SK-N-SH (cell line): ENCODE measurements at regions not wholly inside any gene's neighbourhood (a gene's known extent, or its start where the extent isn't known, plus 50 kb on each side); places are given as distances from the start of the nearest gene placed in this dataset.

ENCODE experiments used
- CTCF ChIA-PET: fragments of 300-600, 350-600 bp; formaldehyde crosslinking; extraction: SDS; loops from one replicate; lab custom pipeline; 2021; lab: Yijun Ruan, JAX
- POLR2A ChIA-PET: fragments of 350-600 bp; sonication (Branson Sonifier 250); formaldehyde crosslinking; extraction: SDS; loops from one replicate; lab custom pipeline; 2020; ENCODE audit warnings: antibody characterized with exemption, inconsistent platforms; lab: Yijun Ruan, JAX
- DNase-seq: peaks from one replicate; pipeline ENCODE4 v3.0.0; 2012
- H2AFZ ChIP-seq: fragments of 200-600 bp; sonication (generic); 2 replicates; pipeline ENCODE4 v1.8.1; 2016; ENCODE audit warnings: antibody characterized with exemption, mild to moderate bottlenecking, low read depth
- H3F3A ChIP-seq: fragments of 200-600 bp; sonication (generic); replicated peaks from 2 replicates; pipeline ENCODE3; 2016; ENCODE audit warnings: antibody characterized with exemption, mild to moderate bottlenecking; ENCODE audit not compliant: insufficient read depth
- H3K27ac ChIP-seq, 2 experiments: fragments of 200-500 bp in 1 of 2; fragments of 200-600 bp in 1 of 2; sonication (Bioruptor generic) in 1 of 2; sonication (generic), shearing (Covaris generic) in 1 of 2; 2 replicates each; pipeline versions ENCODE4 v1.5.1 to v1.6.1; 2014 to 2016; ENCODE audit warnings: low read depth in 2 of 2, inconsistent platforms in 1 of 2, low read length in 1 of 2, mild to moderate bottlenecking in 1 of 2, mixed read lengths in 1 of 2
- H3K27me3 ChIP-seq: fragments of 200-600 bp; sonication (generic), shearing (Covaris generic); 2 replicates; pipeline ENCODE4 v1.6.1; 2016; ENCODE audit warnings: mixed run types; ENCODE audit not compliant: insufficient read depth
- H3K36me3 ChIP-seq, 2 experiments: fragments of 200-500 bp in 1 of 2; fragments of 200-600 bp in 1 of 2; sonication (Bioruptor generic) in 1 of 2; sonication (generic) in 1 of 2; replicated peaks in 1 of 2; 2 replicates each; pipeline versions ENCODE3 to v1.5.1; 2014 to 2016; ENCODE audit warnings: low read length in 1 of 2, mild to moderate bottlenecking in 1 of 2; ENCODE audit not compliant: insufficient read depth in 2 of 2, control insufficient read depth in 1 of 2
- H3K4me1 ChIP-seq, 2 experiments: fragments of 200-500 bp in 1 of 2; fragments of 200-600 bp in 1 of 2; sonication (Bioruptor generic) in 1 of 2; sonication (generic), shearing (Covaris generic) in 1 of 2; 2 replicates each; pipeline versions ENCODE4 v1.5.1 to v1.6.1; 2014 to 2016; ENCODE audit warnings: low read depth in 1 of 2, low read length in 1 of 2, mixed run types in 1 of 2; ENCODE audit not compliant: insufficient read depth in 2 of 2, control insufficient read depth in 1 of 2
- H3K4me2 ChIP-seq: fragments of 200-600 bp; sonication (generic), shearing (Covaris generic); 2 replicates; pipeline ENCODE4 v1.6.1; 2017; ENCODE audit warnings: mixed run types
- H3K4me3 ChIP-seq, 2 experiments: fragments of 200-500 bp in 1 of 2; fragments of 200-600 bp in 1 of 2; sonication (Bioruptor generic) in 1 of 2; sonication (generic), shearing (Covaris generic) in 1 of 2; 2 replicates each; pipeline versions ENCODE4 v1.5.1 to v1.8.1; 2014 to 2016; ENCODE audit warnings: low read depth in 2 of 2, inconsistent platforms in 1 of 2, low read length in 1 of 2, mild to moderate bottlenecking in 1 of 2, mixed read lengths in 1 of 2, moderate library complexity in 1 of 2
- H3K79me2 ChIP-seq: fragments of 200-600 bp; sonication (generic); 2 replicates; pipeline ENCODE4 v1.8.1; 2017; ENCODE audit warnings: mild to moderate bottlenecking; ENCODE audit not compliant: insufficient read depth
- H3K9ac ChIP-seq: fragments of 200-600 bp; sonication (generic); 2 replicates; pipeline ENCODE4 v1.6.1; 2017; ENCODE audit warnings: mixed run types
- H3K9me2 ChIP-seq: fragments of 200-600 bp; sonication (generic); 2 replicates; pipeline ENCODE4 v1.6.1; 2017; ENCODE audit warnings: mixed run types
- H3K9me3 ChIP-seq: fragments of 200-600 bp; sonication (generic); 2 replicates; pipeline ENCODE4 v1.6.1; 2017; ENCODE audit warnings: mixed run types, mild to moderate bottlenecking, moderate library complexity
- H4K20me1 ChIP-seq: fragments of 200-600 bp; sonication (generic); 2 replicates; pipeline ENCODE4 v1.6.1; 2017; ENCODE audit warnings: mild to moderate bottlenecking, mixed run types; ENCODE audit not compliant: insufficient read depth
- EP300 ChIP-seq, 2 experiments: IDR thresholded peaks; 2 replicates each; pipeline versions ENCODE4 v1.4.0 to v1.6.1; 2012; ENCODE audit warnings: borderline replicate concordance in 1 of 2, low read depth in 1 of 2, low read length in 1 of 2
- FOSL2 ChIP-seq: IDR thresholded peaks from 2 replicates; pipeline ENCODE4 v1.4.0; 2012; ENCODE audit warnings: low read depth, mild to moderate bottlenecking, moderate library complexity, borderline replicate concordance
- FOXJ3 ChIP-seq: sonication (generic); formaldehyde crosslinking; IDR thresholded peaks from 2 replicates; pipeline ENCODE4 v1.5.1; 2020; ENCODE audit warnings: mild to moderate bottlenecking, missing genetic modification reagents
- GABPA ChIP-seq: IDR thresholded peaks from 2 replicates; pipeline ENCODE4 v1.4.0; 2012; ENCODE audit warnings: low read depth, mild to moderate bottlenecking
- IRF3 ChIP-seq: fragments of 150-350 bp; IDR thresholded peaks from 2 replicates; pipeline ENCODE4 v1.6.1; 2016; ENCODE audit warnings: mild to moderate bottlenecking, low read depth, low read length
- PBX3 ChIP-seq: IDR thresholded peaks from 2 replicates; pipeline ENCODE4; 2012
- RAD21 ChIP-seq: IDR thresholded peaks from 2 replicates; pipeline ENCODE4 v1.6.1; 2012; ENCODE audit warnings: mild to moderate bottlenecking, low read length
- TAF1 ChIP-seq: IDR thresholded peaks from 2 replicates; pipeline ENCODE4 v1.6.1; 2012; ENCODE audit warnings: low read depth, mild to moderate bottlenecking, low read length, moderate library complexity, borderline replicate concordance
- WGBS: methylation state at CpG from one replicate; pipeline ENCODE4 v1.1.6; 2017; ENCODE audit warnings: low lambda C conversion rate; 5-methylcytosine and 5-hydroxymethylcytosine counted together
- TF ChIP-seq, protein P1 (sequence below): IDR thresholded peaks from 2 replicates; pipeline ENCODE4 v1.6.1; 2012; ENCODE audit warnings: mild to moderate bottlenecking, low read depth, low read length, moderate library complexity
- TF ChIP-seq, protein P2 (sequence below): fragments of 200-600 bp; sonication (generic); IDR thresholded peaks from 2 replicates; pipeline ENCODE4 v1.6.1; 2017; ENCODE audit warnings: antibody characterized with exemption, mild to moderate bottlenecking, moderate library complexity

GRCh38 chr2:18356676-18357075, 203.8 kb downstream of the RDH14 start:
- H3K9me2 ChIP-seq = no peaks in the 10 kb centered on the region
- H2AFZ ChIP-seq = no peak overlapping the region
- no peaks in the 10 kb centered on the region for H4K20me1 ChIP-seq
- no peak for DNase-seq
- no peak overlapping the region for H3K9ac ChIP-seq
- no peaks in the 10 kb centered on the region for H3K4me1 ChIP-seq
- 14% methylated on average over 2 of the region's 2 CpGs for WGBS
- TF ChIP-seq FOXJ3 (CRISPR knock-in tag) (no peak), PBX3 (no peak), FOSL2 (no peak), GABPA (no peak), RAD21 (no peak), EP300 (IDR thresholded peaks at IDR 0.05; ENCODE audit: borderline replicate concordance in 1 of 2, low read depth in 1 of 2, low read length in 1 of 2) (no peak)
- TF ChIP-seq, protein P1, sequence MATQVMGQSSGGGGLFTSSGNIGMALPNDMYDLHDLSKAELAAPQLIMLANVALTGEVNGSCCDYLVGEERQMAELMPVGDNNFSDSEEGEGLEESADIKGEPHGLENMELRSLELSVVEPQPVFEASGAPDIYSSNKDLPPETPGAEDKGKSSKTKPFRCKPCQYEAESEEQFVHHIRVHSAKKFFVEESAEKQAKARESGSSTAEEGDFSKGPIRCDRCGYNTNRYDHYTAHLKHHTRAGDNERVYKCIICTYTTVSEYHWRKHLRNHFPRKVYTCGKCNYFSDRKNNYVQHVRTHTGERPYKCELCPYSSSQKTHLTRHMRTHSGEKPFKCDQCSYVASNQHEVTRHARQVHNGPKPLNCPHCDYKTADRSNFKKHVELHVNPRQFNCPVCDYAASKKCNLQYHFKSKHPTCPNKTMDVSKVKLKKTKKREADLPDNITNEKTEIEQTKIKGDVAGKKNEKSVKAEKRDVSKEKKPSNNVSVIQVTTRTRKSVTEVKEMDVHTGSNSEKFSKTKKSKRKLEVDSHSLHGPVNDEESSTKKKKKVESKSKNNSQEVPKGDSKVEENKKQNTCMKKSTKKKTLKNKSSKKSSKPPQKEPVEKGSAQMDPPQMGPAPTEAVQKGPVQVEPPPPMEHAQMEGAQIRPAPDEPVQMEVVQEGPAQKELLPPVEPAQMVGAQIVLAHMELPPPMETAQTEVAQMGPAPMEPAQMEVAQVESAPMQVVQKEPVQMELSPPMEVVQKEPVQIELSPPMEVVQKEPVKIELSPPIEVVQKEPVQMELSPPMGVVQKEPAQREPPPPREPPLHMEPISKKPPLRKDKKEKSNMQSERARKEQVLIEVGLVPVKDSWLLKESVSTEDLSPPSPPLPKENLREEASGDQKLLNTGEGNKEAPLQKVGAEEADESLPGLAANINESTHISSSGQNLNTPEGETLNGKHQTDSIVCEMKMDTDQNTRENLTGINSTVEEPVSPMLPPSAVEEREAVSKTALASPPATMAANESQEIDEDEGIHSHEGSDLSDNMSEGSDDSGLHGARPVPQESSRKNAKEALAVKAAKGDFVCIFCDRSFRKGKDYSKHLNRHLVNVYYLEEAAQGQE = no peak
- TF ChIP-seq, protein P2, sequence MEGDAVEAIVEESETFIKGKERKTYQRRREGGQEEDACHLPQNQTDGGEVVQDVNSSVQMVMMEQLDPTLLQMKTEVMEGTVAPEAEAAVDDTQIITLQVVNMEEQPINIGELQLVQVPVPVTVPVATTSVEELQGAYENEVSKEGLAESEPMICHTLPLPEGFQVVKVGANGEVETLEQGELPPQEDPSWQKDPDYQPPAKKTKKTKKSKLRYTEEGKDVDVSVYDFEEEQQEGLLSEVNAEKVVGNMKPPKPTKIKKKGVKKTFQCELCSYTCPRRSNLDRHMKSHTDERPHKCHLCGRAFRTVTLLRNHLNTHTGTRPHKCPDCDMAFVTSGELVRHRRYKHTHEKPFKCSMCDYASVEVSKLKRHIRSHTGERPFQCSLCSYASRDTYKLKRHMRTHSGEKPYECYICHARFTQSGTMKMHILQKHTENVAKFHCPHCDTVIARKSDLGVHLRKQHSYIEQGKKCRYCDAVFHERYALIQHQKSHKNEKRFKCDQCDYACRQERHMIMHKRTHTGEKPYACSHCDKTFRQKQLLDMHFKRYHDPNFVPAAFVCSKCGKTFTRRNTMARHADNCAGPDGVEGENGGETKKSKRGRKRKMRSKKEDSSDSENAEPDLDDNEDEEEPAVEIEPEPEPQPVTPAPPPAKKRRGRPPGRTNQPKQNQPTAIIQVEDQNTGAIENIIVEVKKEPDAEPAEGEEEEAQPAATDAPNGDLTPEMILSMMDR = no peak
- POLR2A ChIA-PET = no interaction called here
- no peaks in the 10 kb centered on the region for H3K79me2 ChIP-seq
- no peak overlapping the region for H3K4me3 ChIP-seq
- H3K27ac ChIP-seq = no peak overlapping the region
- peaks cover 5% of the 10 kb centered on the region; the same call in 1 of the 2 replicates for H3K27me3 ChIP-seq
- no peaks in the 10 kb centered on the region for H3K9me3 ChIP-seq
- no peak overlapping the region for H3K4me2 ChIP-seq
- H3K36me3 ChIP-seq = no peaks in the 10 kb centered on the region
- CTCF ChIA-PET = interaction anchor here (1.1 kb wide), 1 partner anchor 505 kb away, joined by 3 read pairs; no protein-coding TSS in a partner anchor
- no peaks in the 10 kb centered on the region for H3F3A ChIP-seq

- Histone ChIP-seq H3K4me1 (no peaks in the 10 kb centered on the region), H3K36me3 (no peaks in the 10 kb centered on the region), H3K27me3 (peaks cover 2% of the 10 kb centered on the region; the same call in 1 of the 2 replicates), H3K27ac (no peak overlapping the region), H3F3A (no peaks in the 10 kb centered on the region), H3K9me3 (no peaks in the 10 kb centered on the region; the same call in 1 of the 2 replicates), H4K20me1 (no peaks in the 10 kb centered on the region), H3K4me2 (no peak overlapping the region), H3K9ac (no peak overlapping the region), H2AFZ (no peak overlapping the region), H3K4me3 (no peak overlapping the region), H3K79me2 (no peaks in the 10 kb centered on the region), H3K9me2 (peaks cover 2% of the 10 kb centered on the region; the same call in 1 of the 2 replicates)
- DNase-seq = no peak
- POLR2A ChIA-PET = no interaction called here
- TF ChIP-seq IRF3 (no peak), FOXJ3 (CRISPR knock-in tag) (no peak), TAF1 (no peak)
- CTCF ChIA-PET = interaction anchor here (0.6 to 1.4 kb wide), 4 partner anchors 21 to 39 kb away, joined by 3 to 4 read pairs (median 3); no protein-coding TSS in a partner anchor
- 18% methylated on average over 1 of the region's 1 CpG for WGBS
Measured at GRCh38 chr2:18349421-18349820, 211.0 kb downstream of the RDH14 start.
